Heart right ventricle (tissue), 16 donors: ENCODE measurements at regions not wholly inside any gene's neighbourhood (a gene's known extent, or its start where the extent isn't known, plus 50 kb on each side); places are given as distances from the start of the nearest gene placed in this dataset.

Experiments
- ATAC-seq, 8 donors: fragments of 200-7000 bp; cut with Tn5 transposase; one replicate each; pipeline ENCODE4 v1.9.1; 2020; ENCODE audit warnings: mild to moderate bottlenecking in 8 of 8, moderate library complexity in 8 of 8, moderate number of reproducible peaks in 1 of 8
- DNase-seq, 2 donors: peaks; one replicate each; pipeline ENCODE4 v3.0.0-alpha.2; 2020
- H3K27ac ChIP-seq, 10 donors: fragments of 200-600 bp; sonication (generic) in 2 of 10; one replicate each; pipeline versions ENCODE4 v1.5.0 to v1.8.0; 2020 to 2022; ENCODE audit warnings: mild to moderate bottlenecking in 3 of 10
- H3K27me3 ChIP-seq, 7 donors: fragments of 200-600 bp; one replicate each; pipeline ENCODE4 v1.8.0; 2021 to 2022; ENCODE audit warnings: mild to moderate bottlenecking in 2 of 7
- H3K36me3 ChIP-seq, 9 donors: fragments of 200-600 bp; sonication (generic) in 1 of 9; one replicate each; pipeline versions ENCODE4 v1.5.0 to v1.8.0; 2020 to 2022; ENCODE audit warnings: mild to moderate bottlenecking in 2 of 9
- H3K4me1 ChIP-seq, 9 donors: fragments of 200-600 bp; sonication (generic) in 1 of 9; one replicate each; pipeline versions ENCODE4 v1.5.0 to v1.8.0; 2020 to 2022; ENCODE audit warnings: mild to moderate bottlenecking in 4 of 9
- H3K4me3 ChIP-seq, 10 donors: fragments of 200-600 bp; sonication (generic) in 2 of 10; one replicate each; pipeline versions ENCODE4 v1.5.0 to v1.8.0; 2020 to 2022; ENCODE audit warnings: mild to moderate bottlenecking in 7 of 10, moderate library complexity in 2 of 10
- H3K9me3 ChIP-seq, 11 donors: fragments of 200-600 bp in 10 of 11; sonication (generic) in 2 of 11; one replicate each; pipeline versions ENCODE4 v1.5.0 to v1.8.0; 2013 to 2022; ENCODE audit warnings: mild to moderate bottlenecking in 2 of 11, control low read depth in 1 of 11, moderate library complexity in 1 of 11
- CTCF ChIP-seq, 9 donors: fragments of 200-600 bp; sonication (generic) in 2 of 9; IDR thresholded peaks; one replicate each; pipeline versions ENCODE4 v1.5.0 to v1.8.0; 2021 to 2022; ENCODE audit warnings: antibody characterized with exemption in 9 of 9, mild to moderate bottlenecking in 5 of 9, moderate library complexity in 1 of 9
- WGBS, 2 donors: extraction: QIAGEN DNeasy Blood & Tissue Kit; methylation state at CpG; one replicate each; pipeline ENCODE4 v1.1.7; 2013; ENCODE audit warnings: inconsistent platforms in 1 of 2; 5-methylcytosine and 5-hydroxymethylcytosine counted together
- intact Hi-C, 10 donors: fragments of 100-400 bp; cut with DNase I; formaldehyde crosslinking; loops; one replicate each; pipeline versions ENCODE4 v1.11.1 to v1.14.2; 2022
- donor health status: Arrhythmogenic right ventricular cardiomyopathy.
- donor health status: ischemic (EF 13 %, LVEDD 7.1; RV severe dilation, severe dysfunction).
- donor health status: healthy with polysubstance abuse.
- donor health status: DM: no; HTN: yes; CAD: no.
- donor health status: DM: no; HTN: no; CAD: no.
- donor health status: ischemic (EF 25% LVEDD 6.9; RV normal size, moderate dysfunction).
- donor health status: ischemic (EF 25% LVEDD 5.7; RV mildly dilated, moderate dysfunction).
- donor health status: healthy.
- donor health status: DM: yes; HTN: yes; CAD: no.
- donor health status: Ischemic cardiomyopathy.
- donor health status: ischemic (EF 35%, LVEDD 5.7; RV mildly dilated, moderate dysfunction).
- donor health status: nonischemic (EF 11% LVEDD 7.7; RV severe dilation, severe dysfunction).
- donor health status: DM: yes; HTN: yes; CAD: no.
- donor health status: PGD.
- donor health status: ischemic (EF 29% LVEDD 5.4; RV normal size, mild dysfunction).
- donor health status: nonischemic (EF 23%, LVEDD 6.1; RV moderate dilation, normal function).

DNA sequence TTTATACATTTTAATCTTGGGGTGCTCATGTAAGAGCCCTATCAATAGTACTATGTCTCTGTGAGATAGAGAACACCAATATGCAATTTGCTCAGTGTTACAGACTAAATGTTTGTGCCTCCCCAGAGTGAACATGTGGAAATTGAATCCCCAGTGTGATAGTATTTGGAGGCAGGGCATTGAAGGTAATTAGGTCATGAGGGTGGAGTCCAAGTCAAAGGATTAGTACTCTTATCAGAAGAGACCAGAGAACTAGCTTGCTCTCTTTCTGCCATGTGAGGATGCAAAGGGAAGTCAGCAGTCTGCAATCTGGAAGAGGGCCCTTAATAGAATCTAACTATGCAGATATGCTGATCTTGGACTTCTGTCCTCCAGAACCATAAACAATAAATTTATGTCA, 1317.0 kb downstream of the STIM2 start:
- Histone ChIP-seq H3K27ac (no peak overlapping the region), H3K9me3 (no peaks in the 10 kb centered on the region), H3K4me1 (no peaks in the 10 kb centered on the region), H3K27me3 (no peaks in the 10 kb centered on the region), H3K36me3 (no peaks in the 10 kb centered on the region), H3K4me3 (no peak overlapping the region)
- DNase-seq (no peak), ATAC-seq (no peak)
- no peak for TF ChIP-seq CTCF (IDR thresholded peaks at IDR 0.05)
- intact Hi-C loops = no loop called here

DNA sequence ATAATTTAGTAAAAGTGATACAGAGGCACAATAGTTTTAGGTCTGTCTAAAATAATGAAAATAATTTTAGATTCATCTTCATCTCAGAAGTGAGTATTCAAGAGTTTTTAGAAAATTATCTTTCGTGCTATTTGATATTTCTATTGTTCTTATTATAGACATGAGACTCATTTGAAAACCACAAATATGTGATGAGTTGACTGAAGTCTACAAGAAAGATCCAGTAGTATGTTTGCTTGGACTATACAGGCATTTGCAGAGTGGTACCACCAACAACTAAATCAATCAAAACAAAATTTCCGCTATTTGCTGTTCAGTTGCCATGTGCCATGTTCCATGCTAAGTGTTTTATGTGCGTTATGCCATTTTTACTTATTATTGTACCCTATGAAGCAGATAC, 1318.5 kb downstream of the STIM2 start:
- ATAC-seq (no peak), DNase-seq (no peak)
- no peaks in the 10 kb centered on the region for H3K36me3 ChIP-seq
- no peak overlapping the region for H3K27ac ChIP-seq
- intact Hi-C loops = no loop called here
- 93 to 94% methylated on average over 3 of the region's 3 CpGs for WGBS, 2 donors
- H3K9me3 ChIP-seq = peaks cover 0 to 3% (median 0%) of the 10 kb centered on the region in 11 donors
- no peaks in the 10 kb centered on the region for H3K4me1 ChIP-seq
- no peak for TF ChIP-seq CTCF (IDR thresholded peaks at IDR 0.05)
- no peaks in the 10 kb centered on the region for H3K27me3 ChIP-seq
- no peak overlapping the region for H3K4me3 ChIP-seq

GRCh38 chr4:28209371-28209924, 1348.8 kb downstream of the STIM2 start:
- Histone ChIP-seq H3K27me3 (no peaks in the 10 kb centered on the region), H3K36me3 (no peaks in the 10 kb centered on the region), H3K4me3 (no peak overlapping the region), H3K27ac (no peak overlapping the region), H3K4me1 (no peaks in the 10 kb centered on the region), H3K9me3 (peaks cover 0 to 16% (median 0%) of the 10 kb centered on the region in 11 donors)
- DNase-seq (no peak), ATAC-seq (no peak)
- intact Hi-C loops = no loop called here
- TF ChIP-seq CTCF (IDR thresholded peaks at IDR 0.05) = no peak
- 27 to 31% methylated on average over 1 of the region's 1 CpG for WGBS, 2 donors

GRCh38 chr4:28211676-28212470, 1351.2 kb downstream of the STIM2 start:
- Histone ChIP-seq H3K9me3 (no peaks in the 10 kb centered on the region), H3K27ac (no peak overlapping the region), H3K4me1 (no peaks in the 10 kb centered on the region), H3K4me3 (no peak overlapping the region), H3K27me3 (no peaks in the 10 kb centered on the region), H3K36me3 (no peaks in the 10 kb centered on the region)
- ATAC-seq (no peak), DNase-seq (no peak)
- TF ChIP-seq CTCF (IDR thresholded peaks at IDR 0.05) = no peak
- intact Hi-C loops = no loop called here
- WGBS, 2 donors = 48 to 53% methylated on average over 2 of the region's 2 CpGs
